Aorta (tissue), 5 donors: ENCODE measurements at regions not wholly inside any gene's neighbourhood (a gene's known extent, or its start where the extent isn't known, plus 50 kb on each side); places are given as distances from the start of the nearest gene placed in this dataset.

Experiments
- ATAC-seq: fragments of 200-7000 bp; cut with Tn5 transposase; one replicate; pipeline ENCODE4 v1.9.1; 2022; ENCODE audit warnings: moderate library complexity; ENCODE audit not compliant: low FRiP score
- DNase-seq, 2 donors: peaks; one replicate each; pipeline ENCODE4 v3.0.0-alpha.2; 2020
- H3K27ac ChIP-seq, 2 donors: one replicate each; pipeline ENCODE4 v1.5.1; 2013; ENCODE audit warnings: low read length in 2 of 2, mild to moderate bottlenecking in 2 of 2, moderate library complexity in 2 of 2, control low read depth in 1 of 2, inconsistent platforms in 1 of 2, low read depth in 1 of 2
- H3K27me3 ChIP-seq, 2 donors: one replicate each; pipeline ENCODE4 v1.6.1; 2013; ENCODE audit warnings: control low read depth in 1 of 2, low read length in 1 of 2, mild to moderate bottlenecking in 1 of 2, moderate library complexity in 1 of 2; ENCODE audit not compliant: insufficient read depth in 2 of 2, control insufficient read depth in 1 of 2
- H3K36me3 ChIP-seq, 2 donors: one replicate each; pipeline ENCODE4 v1.6.1; 2013; ENCODE audit warnings: control low read depth in 1 of 2, low read length in 1 of 2, mild to moderate bottlenecking in 1 of 2; ENCODE audit not compliant: insufficient read depth in 2 of 2, control insufficient read depth in 1 of 2
- H3K4me1 ChIP-seq, 2 donors: one replicate each; pipeline ENCODE4 v1.6.1; 2013; ENCODE audit warnings: low read length in 2 of 2, control low read depth in 1 of 2, mild to moderate bottlenecking in 1 of 2, moderate library complexity in 1 of 2; ENCODE audit not compliant: insufficient read depth in 2 of 2, control insufficient read depth in 1 of 2
- H3K4me3 ChIP-seq, 2 donors: one replicate each; pipeline ENCODE4 v1.5.1; 2013; ENCODE audit warnings: low read length in 2 of 2, control low read depth in 1 of 2, mild to moderate bottlenecking in 1 of 2
- H3K9me3 ChIP-seq: one replicate; pipeline ENCODE4 v1.6.1; 2013; ENCODE audit warnings: mild to moderate bottlenecking, low read length; ENCODE audit not compliant: control insufficient read depth
- WGBS, 2 donors: extraction: QIAGEN DNeasy Blood & Tissue Kit; methylation state at CpG; one replicate each; pipeline ENCODE4 v1.1.7; 2013; 5-methylcytosine and 5-hydroxymethylcytosine counted together
- intact Hi-C, 2 donors: fragments of 100-400 bp; cut with DNase I; formaldehyde crosslinking; loops; one replicate each; pipeline versions ENCODE4 v1.14.2 to v1.15.0; 2022
- donor health status: healthy with polysubstance abuse.
- donor health status: Bipolar disorder and iron deficiency.
- donor health status: DM: no; HTN: no; CAD: no.
- donor health status: DM: no; HTN: no; CAD: no.
- donor health status: DM: yes; HTN: yes; CAD: no.

DNA sequence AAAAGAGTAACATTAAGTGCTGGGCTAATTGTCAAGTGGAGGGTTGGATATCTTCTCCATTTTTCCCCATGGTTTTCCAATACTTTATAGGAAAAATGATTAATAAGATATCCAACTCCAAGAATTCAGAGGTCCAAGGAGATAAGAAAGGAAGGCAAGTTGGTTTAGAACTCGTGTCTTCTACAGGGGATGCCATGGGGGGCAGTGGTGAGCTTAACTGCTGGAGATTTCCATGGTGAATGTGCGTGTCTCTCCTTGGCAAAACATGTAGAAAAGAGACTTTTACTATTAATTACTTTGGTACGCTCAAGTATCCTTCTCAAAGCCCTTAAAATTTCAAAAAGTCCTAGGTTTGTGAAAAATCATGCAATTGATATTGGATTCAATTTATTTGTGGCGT is 982.9 kb upstream of the RBFOX1 start:
- H3K4me1 ChIP-seq: no peaks in the 10 kb centered on the region
- H3K27ac ChIP-seq: no peak overlapping the region
- no peak for ATAC-seq
- H3K36me3 ChIP-seq: no peaks in the 10 kb centered on the region
- no peaks in the 10 kb centered on the region for H3K27me3 ChIP-seq
- H3K4me3 ChIP-seq: no peak overlapping the region
- no peaks in the 10 kb centered on the region for H3K9me3 ChIP-seq
- intact Hi-C loops: no loop called here
- no peak for DNase-seq
- WGBS, 2 donors: 56 to 63% methylated on average over 4 of the region's 4 CpGs

DNA sequence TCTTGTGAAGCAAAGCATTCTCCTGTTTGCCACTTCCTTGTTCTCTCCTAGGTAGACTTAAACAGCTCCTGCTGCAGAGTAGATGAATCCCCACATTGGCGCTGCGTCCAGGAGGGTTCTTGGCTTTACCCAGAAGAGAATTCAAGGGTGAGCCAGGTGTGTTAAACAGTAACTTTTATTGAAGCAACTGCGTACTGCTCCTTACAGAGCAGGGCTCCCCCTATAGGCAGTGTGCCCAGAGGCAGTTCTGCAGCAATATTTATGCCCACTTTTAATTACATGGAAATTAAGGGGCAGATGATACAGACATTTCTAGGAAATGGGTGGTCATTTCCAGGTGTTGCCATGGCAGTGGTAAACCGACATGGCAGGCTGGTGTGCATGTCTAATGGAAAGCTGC is 987.6 kb upstream of the RBFOX1 start:
- Histone ChIP-seq H3K4me3 (no peak overlapping the region), H3K9me3 (no peaks in the 10 kb centered on the region), H3K36me3 (no peaks in the 10 kb centered on the region), H3K27me3 (no peaks in the 10 kb centered on the region), H3K27ac (no peak overlapping the region), H3K4me1 (no peaks in the 10 kb centered on the region)
- intact Hi-C loops: no loop called here
- WGBS, 2 donors: 92 to 96% methylated on average over 4 of the region's 4 CpGs
- no peak for DNase-seq
- no peak for ATAC-seq

- H3K27me3 ChIP-seq: no peaks in the 10 kb centered on the region
- DNase-seq (no peak), ATAC-seq (no peak)
- H3K36me3 ChIP-seq: no peaks in the 10 kb centered on the region
- no peak overlapping the region for H3K4me3 ChIP-seq
- 10 to 19% methylated on average over 2 of the region's 2 CpGs for WGBS, 2 donors
- no peaks in the 10 kb centered on the region for H3K9me3 ChIP-seq
- intact Hi-C loops: no loop called here
- no peaks in the 10 kb centered on the region for H3K4me1 ChIP-seq
- no peak overlapping the region for H3K27ac ChIP-seq
Observed at GRCh38 chr16:6343157-6343556, 989.5 kb upstream of the RBFOX1 start.

- DNase-seq (no peak), ATAC-seq (no peak)
- Histone ChIP-seq H3K27me3 (no peaks in the 10 kb centered on the region), H3K27ac (no peak overlapping the region), H3K4me3 (no peak overlapping the region), H3K36me3 (no peaks in the 10 kb centered on the region), H3K4me1 (no peaks in the 10 kb centered on the region), H3K9me3 (no peaks in the 10 kb centered on the region)
- WGBS, 2 donors: 38 to 41% methylated on average over 3 of the region's 3 CpGs
- intact Hi-C loops: no loop called here
Observed at GRCh38 chr16:6341981-6342380, 990.7 kb upstream of the RBFOX1 start.

DNA sequence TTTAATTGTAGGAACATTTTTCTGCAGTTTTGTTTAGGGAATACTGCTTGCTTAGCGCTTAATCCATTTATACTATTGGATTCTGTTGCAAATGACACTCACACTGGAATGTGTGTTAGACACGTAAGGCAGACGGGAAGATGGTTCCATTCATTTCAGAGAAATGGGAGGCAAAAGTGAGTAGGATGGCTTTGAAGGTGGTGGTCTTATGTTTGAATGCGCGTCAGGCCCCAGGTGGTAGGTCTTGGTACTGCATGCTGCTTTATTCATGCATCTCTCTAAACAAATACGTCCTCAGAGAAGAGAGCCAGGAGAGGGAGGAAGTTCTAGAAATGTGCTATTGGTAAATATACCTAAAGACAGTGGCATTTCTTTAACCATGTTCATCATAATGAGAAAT is 997.6 kb upstream of the RBFOX1 start:
- no peak overlapping the region for H3K4me3 ChIP-seq
- no peaks in the 10 kb centered on the region for H3K27me3 ChIP-seq
- DNase-seq: no peak
- no peaks in the 10 kb centered on the region for H3K36me3 ChIP-seq
- no peaks in the 10 kb centered on the region for H3K4me1 ChIP-seq
- intact Hi-C loops: no loop called here
- H3K9me3 ChIP-seq: peaks cover 3% of the 10 kb centered on the region
- no peak for ATAC-seq
- H3K27ac ChIP-seq: no peak overlapping the region
- WGBS, 2 donors: 64% methylated on average over 6 of the region's 6 CpGs

GRCh38 chr16:6331770-6332169 is 1000.9 kb upstream of the RBFOX1 start:
- DNase-seq (no peak), ATAC-seq (no peak)
- Histone ChIP-seq H3K4me3 (no peak overlapping the region), H3K27me3 (no peaks in the 10 kb centered on the region), H3K4me1 (no peaks in the 10 kb centered on the region), H3K36me3 (no peaks in the 10 kb centered on the region), H3K9me3 (peaks cover 5% of the 10 kb centered on the region), H3K27ac (no peak overlapping the region)
- WGBS, 2 donors: 45 to 48% methylated on average over 3 of the region's 3 CpGs
- intact Hi-C loops: no loop called here

GRCh38 chr16:6317934-6318333 is 1014.7 kb upstream of the RBFOX1 start:
- H3K4me1 ChIP-seq: no peaks in the 10 kb centered on the region
- H3K36me3 ChIP-seq: no peaks in the 10 kb centered on the region
- H3K27ac ChIP-seq: no peak overlapping the region
- WGBS, 2 donors: 54 to 56% methylated on average over 4 of the region's 4 CpGs
- no peak overlapping the region for H3K4me3 ChIP-seq
- intact Hi-C loops: no loop called here
- DNase-seq (no peak), ATAC-seq (no peak)
- peaks cover 0 to 1% of the 10 kb centered on the region in 2 donors for H3K27me3 ChIP-seq
- no peaks in the 10 kb centered on the region for H3K9me3 ChIP-seq

- Histone ChIP-seq H3K9me3 (peaks cover 1% of the 10 kb centered on the region), H3K4me1 (no peaks in the 10 kb centered on the region), H3K4me3 (no peak overlapping the region), H3K27ac (no peak overlapping the region), H3K36me3 (no peaks in the 10 kb centered on the region), H3K27me3 (no peaks in the 10 kb centered on the region)
- DNase-seq (no peak), ATAC-seq (no peak)
- WGBS, 2 donors: 76 to 77% methylated on average over 8 of the region's 8 CpGs
- intact Hi-C loops: no loop called here
Observed at GRCh38 chr16:6309271-6309670, 1023.4 kb upstream of the RBFOX1 start.

- Histone ChIP-seq H3K4me3 (no peak overlapping the region), H3K9me3 (peaks cover 2% of the 10 kb centered on the region), H3K27ac (no peak overlapping the region), H3K27me3 (no peaks in the 10 kb centered on the region), H3K36me3 (no peaks in the 10 kb centered on the region), H3K4me1 (no peaks in the 10 kb centered on the region)
- intact Hi-C loops: no loop called here
- ATAC-seq (no peak), DNase-seq (no peak)
- WGBS, 2 donors: 61 to 62% methylated on average over 2 of the region's 2 CpGs
Observed at GRCh38 chr16:6308176-6308575, 1024.5 kb upstream of the RBFOX1 start.
